GM21528 (cell line): ENCODE measurements at regions not wholly inside any gene's neighbourhood (a gene's known extent, or its start where the extent isn't known, plus 50 kb on each side); places are given as distances from the start of the nearest gene placed in this dataset.
"Not testable (repeated sequence)": the region's sequence is repeated elsewhere in the genome, so short reads cannot be mapped to it uniquely, and the experiment has no call there.

ENCODE experiments used
- ATAC-seq: cut with Tn5 transposase; IDR thresholded peaks from one replicate; pipeline ENCODE4 v1.9.1; 2021; ENCODE audit warnings: mild to moderate bottlenecking, moderate library complexity; ENCODE audit not compliant: unreplicated experiment, low FRiP score

DNA sequence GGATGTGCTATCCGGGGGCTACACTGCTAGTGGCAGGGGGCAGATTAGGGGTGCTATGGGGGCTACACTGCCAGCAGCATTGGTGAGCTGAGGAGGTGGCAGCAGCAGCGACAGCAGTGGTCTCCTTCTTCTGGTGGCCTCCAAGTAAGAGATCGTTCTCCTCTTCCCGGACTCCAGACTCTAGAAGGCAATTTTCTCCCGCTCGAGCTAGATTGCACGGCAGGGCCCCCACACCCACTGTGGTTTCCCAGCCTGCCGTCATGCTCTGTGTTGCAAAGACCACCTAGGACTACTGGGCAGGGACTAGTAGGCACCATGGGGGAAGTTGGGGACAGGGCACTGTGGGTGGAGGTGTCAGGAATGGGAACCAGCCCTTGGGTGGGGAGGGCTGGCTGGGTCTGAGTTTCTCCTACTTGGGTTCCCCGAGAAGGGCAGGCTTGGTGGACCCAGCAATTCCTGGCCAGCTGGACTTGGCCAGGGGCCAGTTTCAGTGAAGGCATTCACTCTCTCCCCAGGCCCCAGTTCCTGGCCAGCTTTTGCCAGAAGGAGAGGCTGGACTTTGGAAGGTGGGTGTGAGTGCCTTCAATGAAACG lies 203.4 kb upstream of the WSB1 start:
- not testable (repeated sequence) for ATAC-seq

DNA sequence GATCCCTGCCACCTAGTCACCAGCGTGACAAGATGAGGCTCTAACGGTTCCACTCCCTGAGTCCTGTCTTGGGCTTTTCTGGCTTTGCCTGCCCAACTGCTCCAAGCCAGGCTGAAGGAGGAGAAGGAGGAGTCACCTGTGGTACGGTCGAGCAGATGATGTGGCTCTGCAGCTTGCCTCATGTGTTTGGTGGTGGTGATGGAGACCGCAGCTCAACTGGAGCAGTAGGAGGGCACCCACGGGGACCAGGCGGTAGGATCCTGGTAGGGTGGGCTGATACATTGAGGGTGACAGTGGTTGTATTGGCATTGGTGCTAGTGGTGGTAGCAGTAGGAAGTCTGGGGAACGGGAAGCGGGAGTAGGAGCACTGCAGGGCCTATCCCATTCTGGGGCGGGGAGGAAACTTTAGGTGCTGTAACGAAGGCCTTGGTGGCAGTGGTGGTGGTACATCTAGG lies 202.8 kb upstream of the WSB1 start:
- no peak for ATAC-seq

DNA sequence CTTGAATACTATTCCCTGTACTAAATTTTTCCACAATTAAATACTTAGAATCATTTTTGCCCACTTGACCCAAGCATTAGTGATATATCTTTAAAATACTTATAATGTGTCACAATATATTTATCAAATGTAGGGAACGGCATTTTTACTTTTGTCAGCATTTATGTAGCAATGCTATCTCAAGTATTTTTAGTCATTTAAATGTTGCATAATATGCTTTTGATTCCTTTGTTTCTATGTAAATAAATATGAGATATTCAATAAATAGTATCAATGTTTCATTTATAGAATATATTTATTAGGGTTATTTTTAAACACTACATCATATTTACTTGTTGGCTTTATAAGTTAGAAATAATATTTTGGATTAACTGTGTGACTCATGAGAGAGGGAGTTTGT lies 199.7 kb upstream of the WSB1 start:
- not testable (repeated sequence) for ATAC-seq

DNA sequence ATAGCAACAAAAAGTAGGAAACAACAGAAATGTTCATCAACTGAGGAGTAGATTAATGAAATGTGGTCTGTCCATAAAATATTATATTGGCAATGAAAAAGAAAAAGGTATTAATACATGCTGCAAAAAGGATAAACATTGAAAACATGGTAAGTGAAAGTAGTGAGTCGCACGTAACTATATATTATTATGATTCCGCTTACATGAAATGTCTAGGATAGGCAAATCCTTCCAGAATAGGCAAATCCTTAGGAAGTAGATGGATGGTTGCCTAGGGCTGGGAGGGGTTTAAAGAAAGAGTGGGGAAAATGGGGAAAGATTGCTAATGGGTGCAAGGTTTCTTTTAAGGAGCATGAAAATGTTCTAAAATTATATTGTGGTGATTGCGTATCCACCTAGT lies 198.1 kb upstream of the WSB1 start:
- ATAC-seq: not testable (repeated sequence)

DNA sequence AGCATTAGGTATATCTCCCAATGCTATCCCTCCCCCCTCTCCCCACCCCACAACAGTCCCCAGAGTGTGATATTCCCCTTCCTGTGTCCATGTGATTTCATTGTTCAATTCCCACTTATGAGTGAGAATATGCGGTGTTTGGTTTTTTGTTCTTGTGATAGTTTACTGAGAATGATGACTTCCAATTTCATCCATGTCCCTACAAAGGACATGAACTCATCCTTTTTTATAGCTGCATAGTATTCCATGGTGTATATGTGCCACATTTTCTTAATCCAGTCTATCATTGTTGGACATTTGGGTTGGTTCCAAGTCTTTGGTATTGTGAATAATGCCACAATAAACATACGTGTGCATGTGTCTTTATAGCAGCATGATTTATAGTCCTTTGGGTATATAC lies 194.6 kb upstream of the WSB1 start:
- ATAC-seq: not testable (repeated sequence)

DNA sequence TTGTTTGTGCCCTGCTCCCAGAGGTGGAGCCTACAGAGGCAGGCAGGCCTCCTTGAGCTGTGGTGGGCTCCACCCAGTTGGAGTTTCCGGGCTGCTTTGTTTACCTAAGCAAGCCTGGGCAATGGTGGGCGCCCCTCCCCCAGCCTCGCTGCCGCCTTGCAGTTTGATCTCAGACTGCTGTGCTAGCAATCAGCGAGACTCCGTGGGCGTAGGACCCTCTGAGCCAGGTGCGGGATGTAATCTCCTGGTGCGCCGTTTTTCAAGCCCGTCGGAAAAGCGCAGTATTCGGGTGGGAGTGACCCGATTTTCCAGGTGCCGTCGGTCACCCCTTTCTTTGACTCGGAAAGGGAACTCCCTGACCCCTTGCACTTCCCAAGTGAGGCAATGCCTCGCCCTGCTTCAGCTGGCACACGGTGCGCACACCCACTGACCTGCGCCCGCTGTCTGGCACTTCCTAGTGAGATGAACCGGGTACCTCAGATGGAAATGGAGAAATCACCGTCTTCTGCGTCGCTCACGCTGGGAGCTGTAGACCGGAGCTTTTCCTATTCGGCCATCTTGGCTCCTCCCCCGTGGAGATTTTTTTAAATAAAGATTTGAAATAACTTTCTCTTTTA lies 189.2 kb upstream of the WSB1 start:
- not testable (repeated sequence) for ATAC-seq

DNA sequence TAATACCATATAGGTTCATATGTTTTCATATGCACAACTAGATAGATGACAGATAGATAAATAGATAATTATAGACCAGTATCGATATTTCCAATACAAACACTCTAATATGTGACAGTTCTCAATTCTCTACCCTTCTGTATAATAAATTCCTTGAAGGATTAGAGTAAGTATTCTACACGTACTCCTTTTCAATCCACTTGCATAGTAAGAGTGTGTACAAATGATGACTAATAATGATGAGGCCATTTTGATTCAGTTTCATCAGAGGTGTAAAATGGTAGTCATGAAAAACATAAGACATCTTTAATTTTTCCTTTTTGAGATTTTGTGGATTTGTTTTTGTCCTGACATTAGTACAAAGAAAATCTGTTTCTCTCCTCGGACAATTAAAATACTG lies 188.3 kb upstream of the WSB1 start:
- ATAC-seq: no peak

DNA sequence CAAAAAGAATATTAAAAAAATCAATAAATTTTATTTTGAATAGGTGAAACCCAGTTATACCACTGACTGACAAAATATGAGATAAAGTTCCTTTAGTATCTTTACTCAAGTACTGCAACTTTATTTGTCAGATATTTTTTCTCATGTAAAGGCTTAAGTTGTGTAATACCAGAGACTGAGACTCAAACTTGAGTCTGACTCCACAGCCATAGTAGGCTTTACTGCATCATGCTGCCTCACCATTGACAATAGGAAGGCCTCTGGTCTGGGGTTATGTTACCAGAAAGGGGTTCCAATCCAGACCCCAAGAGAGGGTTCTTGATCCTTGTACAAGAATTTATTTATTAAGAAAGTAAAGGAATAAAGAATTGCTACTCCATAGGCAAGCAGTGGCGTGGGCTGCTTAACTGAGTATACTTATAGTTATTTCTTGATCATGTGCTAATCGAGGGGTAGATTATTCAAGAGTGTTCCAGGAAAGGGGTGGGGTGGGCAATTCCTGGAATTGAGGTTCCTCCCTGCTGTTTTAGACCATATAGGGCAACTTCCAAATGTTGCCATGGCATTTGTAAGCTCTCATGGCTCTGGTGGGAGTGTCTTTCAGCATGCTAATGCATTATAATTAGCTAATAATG lies 187.4 kb upstream of the WSB1 start:
- no peak for ATAC-seq

DNA sequence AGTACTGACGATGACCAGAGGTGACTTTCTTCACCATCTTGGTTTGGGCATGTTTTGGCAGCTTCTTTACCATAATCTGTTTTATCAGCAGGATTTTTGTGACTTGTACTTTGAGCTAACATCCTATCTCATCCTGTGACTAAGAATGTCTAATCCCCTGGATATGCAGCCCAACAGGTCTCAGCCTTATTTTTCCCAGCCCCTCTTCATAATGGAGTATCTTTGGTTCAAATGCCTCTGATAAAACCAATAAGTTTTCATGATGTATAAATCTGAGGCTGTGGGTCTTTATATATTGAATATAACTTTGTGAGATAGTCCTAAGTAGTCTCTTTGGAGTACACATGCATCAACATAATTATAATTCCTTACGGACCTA lies 186.9 kb upstream of the WSB1 start:
- no peak for ATAC-seq

DNA sequence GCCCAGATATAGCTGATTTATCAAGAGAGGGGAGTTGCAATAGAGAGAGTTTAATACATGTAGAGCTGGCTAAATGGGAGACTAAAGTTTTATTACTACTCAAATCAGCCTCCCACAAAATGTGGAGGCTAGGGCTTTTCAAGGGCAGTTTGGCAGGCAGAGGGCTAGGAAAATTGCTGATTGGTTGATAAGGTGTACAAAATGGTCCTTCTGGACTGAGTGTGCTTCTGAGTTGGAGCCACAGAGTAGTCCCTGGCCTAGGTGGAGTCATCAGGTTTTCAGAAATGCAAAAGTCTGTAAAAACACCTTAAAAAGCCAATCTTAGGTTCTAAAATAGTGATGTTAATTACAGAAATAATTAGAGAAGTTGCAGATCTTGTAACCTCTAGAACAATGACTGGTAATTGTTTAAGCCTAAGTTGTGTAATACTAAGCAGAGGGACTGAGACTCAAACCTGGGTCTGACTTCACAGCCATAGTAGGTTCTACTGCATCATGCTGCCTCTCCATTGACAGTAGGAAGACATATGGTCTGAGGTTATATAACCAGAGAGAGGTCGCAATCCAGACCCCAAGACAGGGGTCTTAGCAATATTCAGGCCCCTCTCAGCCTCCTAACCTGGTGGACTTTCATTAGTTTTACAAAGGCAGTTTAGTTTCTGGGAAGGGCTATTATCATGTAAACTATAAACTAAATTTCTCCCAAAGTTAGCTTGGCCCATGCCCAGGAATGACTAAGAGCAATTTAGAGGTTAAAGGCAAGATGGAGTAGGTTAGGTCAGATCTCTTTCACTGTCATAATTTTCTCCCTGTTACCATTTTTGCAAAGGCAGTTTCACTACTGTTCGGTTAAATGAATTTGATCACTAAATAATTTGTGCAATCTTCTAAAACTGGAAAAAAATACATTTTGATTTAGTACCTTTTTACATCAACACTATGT lies 186.3 kb upstream of the WSB1 start:
- ATAC-seq: not testable (repeated sequence)

DNA sequence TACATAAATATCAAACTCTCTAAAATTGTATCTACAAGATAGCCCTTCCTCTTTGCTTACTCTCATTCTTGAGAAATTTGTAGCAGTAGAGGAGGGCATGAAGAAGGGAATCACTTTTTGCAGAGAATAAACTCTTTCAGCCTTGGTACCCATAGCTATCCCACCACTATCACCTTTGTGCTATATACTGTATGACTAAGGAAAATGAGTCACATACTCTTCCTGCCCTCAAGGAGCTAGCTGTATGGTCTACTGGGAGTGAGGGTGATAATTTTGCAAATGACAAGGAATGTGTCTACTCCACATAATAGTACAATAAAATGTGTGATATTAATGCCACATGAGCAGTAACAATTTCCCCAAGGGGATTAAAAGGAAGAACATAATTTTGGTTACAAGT lies 184.6 kb upstream of the WSB1 start:
- no peak for ATAC-seq

DNA sequence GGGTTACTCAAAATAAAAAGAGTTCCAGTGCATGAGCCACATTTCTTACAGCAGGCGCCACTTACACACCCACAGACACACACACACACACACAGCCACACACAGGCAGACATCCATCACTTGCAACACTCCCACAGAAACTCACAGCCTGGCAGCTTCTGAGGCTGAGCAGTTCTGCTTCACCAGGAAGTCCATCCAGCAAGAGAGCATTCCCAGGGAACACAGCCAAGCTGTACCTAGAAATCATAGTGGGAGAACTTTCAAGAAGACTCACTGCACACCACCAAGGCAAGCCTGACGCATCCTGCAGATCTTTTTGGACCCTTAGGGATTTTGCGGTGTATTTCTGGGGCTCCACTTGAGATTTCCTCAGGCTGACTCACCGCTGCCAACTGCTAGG lies 140.9 kb upstream of the WSB1 start:
- ATAC-seq: no peak

DNA sequence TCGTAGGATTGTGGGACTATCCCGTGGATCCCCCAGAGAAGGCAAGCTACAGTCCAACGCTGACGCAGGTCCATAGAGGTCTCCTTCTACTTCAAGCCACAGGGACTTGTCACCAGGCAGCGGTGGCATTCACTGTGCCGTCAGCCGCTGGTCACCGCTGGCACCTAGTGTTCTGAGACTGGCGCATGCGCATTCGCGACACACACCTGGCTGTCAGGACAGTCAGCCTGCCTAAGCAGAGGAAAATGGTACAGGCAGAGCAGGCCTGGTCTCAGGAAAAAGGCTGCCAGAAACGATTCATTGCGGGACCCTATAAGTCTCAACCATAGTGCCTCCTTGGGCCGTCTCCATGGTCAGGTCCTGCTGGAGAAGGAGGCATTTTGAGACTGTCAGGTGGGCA lies 138.0 kb upstream of the WSB1 start:
- no peak for ATAC-seq

DNA sequence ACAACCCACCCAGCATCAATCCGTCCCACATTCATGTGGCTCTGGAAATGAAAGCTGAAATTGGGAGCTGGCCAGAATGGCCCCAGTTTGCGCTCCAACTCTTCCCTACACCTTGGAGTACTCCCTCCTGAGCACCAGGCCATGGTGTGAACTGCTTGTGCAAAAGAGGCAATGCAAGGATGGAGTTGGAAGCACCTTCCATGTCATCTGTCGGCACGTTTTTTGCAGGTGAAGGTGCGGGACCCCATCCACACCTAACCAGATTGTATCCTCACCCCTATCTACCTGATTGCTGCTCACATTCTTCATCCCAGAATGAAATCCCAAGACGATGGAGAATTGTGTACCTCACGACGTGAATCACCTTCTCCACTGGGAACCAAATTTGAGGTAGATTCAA lies 136.6 kb upstream of the WSB1 start:
- no peak for ATAC-seq

DNA sequence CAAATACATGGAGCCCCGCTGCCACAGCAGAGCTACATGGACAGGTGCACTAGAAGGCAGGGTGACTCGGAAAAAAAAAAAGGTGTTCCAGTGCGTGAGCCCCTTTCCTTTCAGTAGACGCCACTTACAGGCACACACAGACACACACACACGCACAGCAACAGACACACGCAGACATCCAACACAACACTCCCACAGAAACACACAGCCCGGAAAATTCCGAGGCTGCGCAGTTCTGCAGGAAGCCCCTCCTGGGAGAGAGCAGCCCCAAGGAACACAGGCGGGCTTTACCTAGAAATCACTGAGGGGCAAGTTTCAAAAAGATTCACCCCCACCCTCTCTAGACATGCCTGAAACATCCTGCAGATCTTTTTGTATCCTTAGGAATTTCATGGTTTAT lies 136.0 kb upstream of the WSB1 start:
- ATAC-seq: no peak

DNA sequence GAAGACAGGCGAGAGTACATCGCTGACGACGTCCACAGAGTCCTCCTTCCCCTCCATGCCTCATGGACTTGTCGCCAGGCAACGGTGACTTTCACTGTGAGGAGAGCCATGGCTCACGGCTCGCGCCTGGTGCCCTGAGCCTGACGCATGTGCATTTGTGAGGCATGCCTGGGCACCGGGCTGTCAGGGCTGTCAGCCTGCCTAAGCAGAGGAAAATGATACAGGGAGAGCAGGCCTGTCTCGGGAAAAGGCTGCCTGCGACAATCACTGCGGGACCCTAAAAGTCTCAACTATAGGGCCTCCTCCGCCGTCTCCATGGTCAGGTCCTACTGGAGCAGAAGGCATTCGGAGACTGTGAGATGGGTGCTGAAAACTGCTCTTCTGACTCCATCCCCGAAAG lies 135.5 kb upstream of the WSB1 start:
- no peak for ATAC-seq

DNA sequence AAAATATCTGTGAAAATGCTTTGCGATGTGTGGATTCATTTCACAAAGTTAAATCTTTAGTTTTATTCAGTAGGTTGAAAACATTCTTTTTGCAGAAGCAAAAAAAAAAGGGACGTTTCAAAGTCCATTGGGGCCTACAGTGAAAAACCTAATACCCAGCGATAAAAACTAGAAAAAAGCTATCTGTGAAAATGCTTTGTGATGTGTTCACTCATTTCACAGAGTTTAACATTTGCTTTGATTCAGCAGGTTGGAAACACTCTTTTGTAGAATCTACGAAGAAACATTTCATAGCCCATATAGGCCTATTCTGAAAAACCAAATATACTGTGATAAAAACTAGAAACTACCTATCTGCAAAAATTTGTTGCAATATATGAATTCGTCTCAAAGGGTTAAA lies 113.6 kb upstream of the WSB1 start:
- no peak for ATAC-seq

DNA sequence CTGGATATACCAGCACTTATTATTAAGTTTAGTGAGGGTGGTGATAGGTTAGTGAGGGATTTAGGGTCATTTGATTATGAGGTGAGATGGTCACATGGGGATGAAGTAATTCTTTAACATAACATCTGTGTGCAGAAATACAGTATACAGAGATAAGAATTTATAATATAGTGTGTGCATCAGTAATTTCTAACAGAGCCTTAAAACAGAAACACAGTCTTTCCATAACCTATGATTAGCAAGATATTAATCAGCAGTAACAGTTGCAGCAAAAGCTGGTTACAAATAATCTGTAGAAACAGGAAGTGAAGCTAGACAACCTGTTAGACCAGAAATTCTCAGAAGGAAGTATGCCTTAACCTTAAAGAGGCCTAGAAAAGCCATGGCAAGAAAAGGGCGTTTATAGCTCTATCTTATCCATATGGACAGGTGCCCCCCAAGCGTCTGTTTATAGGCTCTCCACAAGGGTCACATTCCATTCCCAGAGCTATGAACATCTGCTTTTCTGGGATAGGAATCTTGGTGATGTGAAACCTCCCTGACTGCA lies 112.5 kb upstream of the WSB1 start:
- not testable (repeated sequence) for ATAC-seq

DNA sequence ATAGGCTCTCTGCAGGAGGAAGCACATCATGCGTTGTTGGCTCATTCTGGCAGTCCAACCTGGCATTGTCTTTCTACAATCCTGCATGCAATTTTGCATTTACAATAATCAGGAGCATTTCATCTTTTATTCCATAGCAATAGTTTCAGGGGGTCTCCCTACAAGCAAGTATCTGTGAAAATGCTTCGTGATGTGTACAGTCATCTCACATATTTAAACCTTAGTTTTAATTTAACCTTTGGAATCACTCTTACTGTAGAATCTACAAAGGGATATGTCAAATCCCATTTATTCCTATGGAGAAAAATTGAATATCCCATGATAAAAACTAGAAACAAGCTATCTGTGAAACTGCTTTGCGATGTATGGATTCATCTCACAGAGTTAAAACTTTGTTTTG lies 112.0 kb upstream of the WSB1 start:
- ATAC-seq: no peak

DNA sequence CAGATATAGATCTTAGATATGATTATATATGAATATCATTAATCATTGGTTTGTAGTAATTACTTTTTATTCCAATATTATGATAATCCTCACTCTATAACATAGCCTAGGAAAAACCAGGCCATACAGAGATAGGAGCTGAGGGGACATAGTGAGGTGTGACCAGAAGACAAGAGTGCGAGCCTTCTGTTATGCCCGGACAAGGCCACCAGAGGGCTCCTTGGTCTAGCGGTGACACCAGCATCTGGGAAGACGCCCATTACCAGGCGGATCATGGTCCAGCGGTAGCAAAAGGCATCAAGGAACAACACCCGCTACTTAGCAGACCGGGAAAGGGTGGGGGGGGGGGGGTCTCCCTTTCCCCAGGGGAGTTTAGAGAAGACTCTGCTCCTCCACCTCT lies 96.4 kb upstream of the WSB1 start:
- not testable (repeated sequence) for ATAC-seq

DNA sequence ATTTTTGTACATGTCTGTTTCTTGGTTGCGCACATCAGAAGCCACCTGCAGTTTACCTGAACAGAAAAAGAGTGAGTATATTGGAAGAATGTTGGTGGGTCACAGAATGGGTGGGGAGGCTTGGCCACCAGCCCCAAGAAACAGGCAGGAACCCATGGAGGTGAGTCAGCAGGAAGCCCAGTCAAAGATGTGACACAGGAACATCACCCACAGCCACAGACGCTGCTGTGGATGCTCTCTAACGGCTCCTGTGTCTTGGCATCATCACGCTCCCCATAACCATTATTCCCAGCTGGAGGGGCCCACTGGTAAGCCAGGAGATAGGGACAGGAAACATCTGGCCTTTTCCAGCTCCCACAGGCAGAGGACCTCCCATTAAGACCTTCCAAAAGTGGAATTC lies 94.0 kb upstream of the WSB1 start:
- no peak for ATAC-seq
